AG04449 (cell line): ENCODE measurements at regions not wholly inside any gene's neighbourhood (a gene's known extent, or its start where the extent isn't known, plus 50 kb on each side); places are given as distances from the start of the nearest gene placed in this dataset.

Source experiments
- CTCF ChIA-PET: fragments of 350-600 bp; formaldehyde crosslinking; extraction: SDS; loops from one replicate; lab custom pipeline; 2021; ENCODE audit warnings: antibody characterized with exemption; lab: Yijun Ruan, JAX
- POLR2A ChIA-PET: fragments of 400-600, 350-600 bp; formaldehyde crosslinking; extraction: SDS; loops from one replicate; lab custom pipeline; 2020; ENCODE audit warnings: antibody characterized with exemption, inconsistent platforms; lab: Yijun Ruan, JAX
- DNase-seq: peaks from one replicate; pipeline ENCODE4 v3.0.0-alpha.2; 2010; ENCODE audit warnings: low read depth, low spot score
- H3K4me3 ChIP-seq: 2 replicates; pipeline ENCODE4 v1.5.1; 2011; ENCODE audit warnings: low read depth, mild to moderate bottlenecking, control low read depth, low read length
- TF ChIP-seq, protein P1 (sequence below): IDR thresholded peaks from one replicate; pipeline ENCODE4 v1.5.1; 2011; ENCODE audit warnings: mild to moderate bottlenecking, moderate library complexity, low read length, control low read depth, inconsistent platforms; ENCODE audit not compliant: insufficient read depth; ENCODE audit errors: missing control alignments

DNA sequence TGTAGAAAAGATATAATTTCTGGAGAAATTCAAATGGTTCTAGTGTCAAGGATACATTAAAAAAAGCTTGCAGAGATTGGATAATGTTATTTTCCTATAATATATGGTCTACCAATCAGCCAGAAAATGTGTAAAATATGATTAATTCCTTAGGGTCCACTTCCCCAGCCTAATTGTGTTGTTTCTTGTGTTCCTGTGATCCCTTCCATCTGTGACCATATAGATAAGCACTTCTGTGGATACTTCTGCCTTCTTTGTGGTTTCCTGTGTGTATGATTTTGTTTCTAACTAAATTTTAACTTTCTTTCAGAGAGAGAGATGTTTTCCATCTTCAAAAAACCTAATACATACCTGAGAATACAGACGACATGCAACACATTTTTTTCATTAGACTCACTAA lies 367.1 kb upstream of the PIK3C3 start:
- ChIA-PET POLR2A (no interaction called here), CTCF (no interaction called here)
- no peak for DNase-seq
- H3K4me3 ChIP-seq, result no peak overlapping the region
- TF ChIP-seq, protein P1, sequence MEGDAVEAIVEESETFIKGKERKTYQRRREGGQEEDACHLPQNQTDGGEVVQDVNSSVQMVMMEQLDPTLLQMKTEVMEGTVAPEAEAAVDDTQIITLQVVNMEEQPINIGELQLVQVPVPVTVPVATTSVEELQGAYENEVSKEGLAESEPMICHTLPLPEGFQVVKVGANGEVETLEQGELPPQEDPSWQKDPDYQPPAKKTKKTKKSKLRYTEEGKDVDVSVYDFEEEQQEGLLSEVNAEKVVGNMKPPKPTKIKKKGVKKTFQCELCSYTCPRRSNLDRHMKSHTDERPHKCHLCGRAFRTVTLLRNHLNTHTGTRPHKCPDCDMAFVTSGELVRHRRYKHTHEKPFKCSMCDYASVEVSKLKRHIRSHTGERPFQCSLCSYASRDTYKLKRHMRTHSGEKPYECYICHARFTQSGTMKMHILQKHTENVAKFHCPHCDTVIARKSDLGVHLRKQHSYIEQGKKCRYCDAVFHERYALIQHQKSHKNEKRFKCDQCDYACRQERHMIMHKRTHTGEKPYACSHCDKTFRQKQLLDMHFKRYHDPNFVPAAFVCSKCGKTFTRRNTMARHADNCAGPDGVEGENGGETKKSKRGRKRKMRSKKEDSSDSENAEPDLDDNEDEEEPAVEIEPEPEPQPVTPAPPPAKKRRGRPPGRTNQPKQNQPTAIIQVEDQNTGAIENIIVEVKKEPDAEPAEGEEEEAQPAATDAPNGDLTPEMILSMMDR, result no peak

DNA sequence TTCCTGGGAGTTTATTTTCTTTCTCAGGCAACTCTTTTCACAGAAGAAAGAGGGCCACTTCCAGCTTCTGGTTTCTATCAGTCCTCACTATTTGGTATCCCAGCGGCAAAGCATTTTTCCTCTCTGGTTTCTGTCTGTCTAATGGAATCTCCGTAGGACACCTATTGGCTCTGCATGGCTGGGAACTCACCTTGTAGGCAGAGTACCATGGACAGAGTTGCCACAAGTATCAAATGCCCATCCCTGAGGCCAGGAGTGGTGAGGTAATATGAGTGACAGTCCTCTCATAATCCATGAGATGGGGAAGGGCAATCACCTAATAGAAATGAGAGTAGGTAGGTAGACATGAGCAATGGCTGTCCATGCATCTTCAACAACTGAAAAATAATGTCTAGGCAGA lies 369.5 kb upstream of the PIK3C3 start:
- ChIA-PET POLR2A (no interaction called here), CTCF (no interaction called here)
- no peak for DNase-seq
- TF ChIP-seq, protein P1, result no peak
- no peak overlapping the region for H3K4me3 ChIP-seq

DNA sequence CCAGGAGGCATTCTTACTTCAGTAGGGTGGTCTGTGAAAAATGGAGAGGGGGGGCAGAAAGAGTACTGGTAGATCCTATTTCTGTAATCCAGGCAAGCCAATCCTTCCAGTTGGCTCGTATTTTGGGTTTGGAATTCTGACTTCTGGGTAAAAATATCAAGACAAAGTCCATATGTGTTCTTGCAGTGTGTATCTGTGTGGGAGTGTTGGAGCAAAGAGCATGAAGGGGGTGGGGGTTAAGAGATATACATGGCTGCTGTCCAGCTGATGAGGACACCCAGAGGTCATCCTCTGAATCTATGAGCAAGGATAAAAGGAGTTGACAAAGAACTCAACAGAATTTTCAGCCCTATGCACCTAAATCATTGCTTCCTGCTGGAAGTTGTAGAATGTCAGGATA lies 375.8 kb upstream of the PIK3C3 start:
- DNase-seq, result no peak
- ChIA-PET POLR2A (no interaction called here), CTCF (no interaction called here)
- TF ChIP-seq, protein P1, result no peak
- no peak overlapping the region for H3K4me3 ChIP-seq

DNA sequence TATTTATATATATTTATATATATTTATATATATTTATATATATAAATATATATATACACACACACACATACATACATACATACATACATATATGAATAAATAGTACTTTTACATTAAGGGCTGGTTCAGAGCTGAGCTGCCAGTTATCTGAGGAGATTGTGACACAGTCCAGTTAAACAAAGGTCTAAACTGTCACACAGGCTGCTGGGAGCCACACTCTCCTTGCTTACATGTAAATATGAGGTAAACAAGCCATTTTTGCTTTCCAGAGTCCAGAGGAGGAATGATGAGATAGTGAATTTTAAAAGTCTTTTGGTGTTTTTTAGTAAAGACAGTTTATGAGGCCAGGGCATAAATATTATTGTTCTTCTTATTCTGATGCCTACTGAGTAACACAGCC lies 377.5 kb upstream of the PIK3C3 start:
- TF ChIP-seq, protein P1, result no peak
- POLR2A ChIA-PET, result no interaction called here
- CTCF ChIA-PET, result no interaction called here
- DNase-seq, result no peak
- H3K4me3 ChIP-seq, result no peak overlapping the region

DNA sequence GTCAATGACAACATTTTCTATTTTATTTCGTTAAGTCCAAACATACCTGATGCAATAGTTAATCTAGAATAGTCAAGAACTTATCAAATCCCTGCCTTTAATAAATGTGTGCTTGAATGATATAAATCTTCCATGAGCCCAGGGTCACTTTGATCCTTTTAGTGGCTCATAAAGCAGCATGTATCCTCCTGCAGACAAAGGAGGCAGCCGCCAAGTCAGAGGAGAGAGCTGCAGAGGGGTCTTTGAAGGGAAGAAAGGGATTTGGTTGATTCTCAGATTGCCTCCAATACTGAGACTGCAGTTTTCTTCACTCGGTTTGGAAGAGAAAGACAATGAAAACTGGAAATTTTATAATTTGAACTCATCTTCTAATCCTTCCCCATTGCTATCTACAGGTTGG lies 378.4 kb upstream of the PIK3C3 start:
- ChIA-PET CTCF (no interaction called here), POLR2A (no interaction called here)
- no peak overlapping the region for H3K4me3 ChIP-seq
- TF ChIP-seq, protein P1, result no peak
- DNase-seq, result no peak

DNA sequence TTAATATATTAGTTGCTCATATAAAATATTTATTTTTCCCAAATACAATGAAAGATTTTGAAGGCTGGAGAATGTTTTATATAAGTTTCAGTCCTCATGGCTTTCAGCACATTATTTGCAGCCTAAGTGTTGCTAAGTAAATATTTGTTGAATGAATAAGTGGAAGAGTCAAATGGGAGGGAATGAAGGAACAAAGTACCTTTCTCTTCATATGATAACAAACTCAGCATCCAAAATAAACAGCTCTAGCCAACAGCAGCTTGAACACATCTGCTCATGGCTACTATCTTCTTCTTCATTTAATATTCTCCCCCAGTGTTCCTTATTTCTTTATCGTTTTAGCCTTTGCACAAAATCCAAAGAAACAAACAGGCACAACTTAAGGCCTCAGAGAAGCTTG lies 385.2 kb upstream of the PIK3C3 start:
- TF ChIP-seq, protein P1, result no peak
- no peak overlapping the region for H3K4me3 ChIP-seq
- CTCF ChIA-PET, result no interaction called here
- DNase-seq, result no peak
- POLR2A ChIA-PET, result no interaction called here
